ENCODE measurements at regions not wholly inside any gene's neighbourhood (a gene's known extent, or its start where the extent isn't known, plus 50 kb on each side); places are given as distances from the start of the nearest gene placed in this dataset.

DNA sequence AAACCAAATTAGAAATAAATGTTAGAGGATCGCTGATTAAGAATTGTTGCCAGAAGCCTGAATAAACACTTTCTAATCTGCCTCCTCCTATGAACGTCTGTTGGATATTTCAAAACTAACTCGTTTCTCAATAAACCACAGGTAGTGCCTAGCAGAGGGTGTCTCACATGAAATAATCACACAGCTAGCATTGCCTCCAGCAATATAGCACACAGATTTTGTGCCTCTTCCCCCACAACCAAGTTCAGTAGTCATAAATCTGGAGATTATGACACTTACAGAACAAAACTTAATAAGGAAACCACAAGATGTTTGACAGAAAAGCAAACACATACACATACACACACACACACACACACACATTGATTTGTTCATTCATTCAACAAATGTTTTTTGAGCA is 173.2 kb upstream of the CDH10 start:
- DNase-seq: no peak
- ATAC-seq: no peak
- Histone ChIP-seq H3K4me1 (no peaks in the 10 kb centered on the region), H3K27ac (no peak overlapping the region), H3K27me3 (no peaks in the 10 kb centered on the region), H3K36me3 (no peaks in the 10 kb centered on the region), H3K4me3 (no peak overlapping the region), H3K9me3 (peaks cover 0 to 10% of the 10 kb centered on the region in 2 donors)
- intact Hi-C loops (cut with DNase I): no loop called here
- TF ChIP-seq, protein P1, sequence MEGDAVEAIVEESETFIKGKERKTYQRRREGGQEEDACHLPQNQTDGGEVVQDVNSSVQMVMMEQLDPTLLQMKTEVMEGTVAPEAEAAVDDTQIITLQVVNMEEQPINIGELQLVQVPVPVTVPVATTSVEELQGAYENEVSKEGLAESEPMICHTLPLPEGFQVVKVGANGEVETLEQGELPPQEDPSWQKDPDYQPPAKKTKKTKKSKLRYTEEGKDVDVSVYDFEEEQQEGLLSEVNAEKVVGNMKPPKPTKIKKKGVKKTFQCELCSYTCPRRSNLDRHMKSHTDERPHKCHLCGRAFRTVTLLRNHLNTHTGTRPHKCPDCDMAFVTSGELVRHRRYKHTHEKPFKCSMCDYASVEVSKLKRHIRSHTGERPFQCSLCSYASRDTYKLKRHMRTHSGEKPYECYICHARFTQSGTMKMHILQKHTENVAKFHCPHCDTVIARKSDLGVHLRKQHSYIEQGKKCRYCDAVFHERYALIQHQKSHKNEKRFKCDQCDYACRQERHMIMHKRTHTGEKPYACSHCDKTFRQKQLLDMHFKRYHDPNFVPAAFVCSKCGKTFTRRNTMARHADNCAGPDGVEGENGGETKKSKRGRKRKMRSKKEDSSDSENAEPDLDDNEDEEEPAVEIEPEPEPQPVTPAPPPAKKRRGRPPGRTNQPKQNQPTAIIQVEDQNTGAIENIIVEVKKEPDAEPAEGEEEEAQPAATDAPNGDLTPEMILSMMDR (IDR thresholded peaks at IDR 0.05): no peak

DNA sequence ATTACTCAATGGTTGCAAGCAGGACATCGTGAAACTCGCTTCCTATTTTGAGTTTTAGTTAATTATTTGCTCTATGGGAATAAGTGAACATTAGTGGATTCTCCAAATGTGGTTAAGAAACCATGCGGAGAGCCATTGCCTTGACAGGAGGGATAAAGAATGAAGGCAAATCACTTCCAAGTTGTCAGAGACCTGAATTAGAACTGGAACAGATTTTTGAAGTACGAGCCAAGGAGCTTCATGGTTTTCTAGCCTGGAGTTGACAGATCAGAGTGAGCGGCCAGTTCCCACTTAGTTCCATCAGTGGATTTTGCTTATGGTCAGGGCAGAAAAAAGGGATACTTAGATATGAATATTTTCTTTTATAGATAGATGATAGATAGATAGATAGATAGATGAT is 171.4 kb upstream of the CDH10 start:
- ATAC-seq (no peak), DNase-seq (no peak)
- Histone ChIP-seq H3K36me3 (no peaks in the 10 kb centered on the region), H3K27ac (no peak overlapping the region), H3K4me3 (no peak overlapping the region), H3K4me1 (no peaks in the 10 kb centered on the region), H3K27me3 (no peaks in the 10 kb centered on the region), H3K9me3 (peaks cover 0 to 10% of the 10 kb centered on the region in 2 donors)
- intact Hi-C loops (cut with DNase I): no loop called here
- TF ChIP-seq, protein P1 (IDR thresholded peaks at IDR 0.05): no peak

DNA sequence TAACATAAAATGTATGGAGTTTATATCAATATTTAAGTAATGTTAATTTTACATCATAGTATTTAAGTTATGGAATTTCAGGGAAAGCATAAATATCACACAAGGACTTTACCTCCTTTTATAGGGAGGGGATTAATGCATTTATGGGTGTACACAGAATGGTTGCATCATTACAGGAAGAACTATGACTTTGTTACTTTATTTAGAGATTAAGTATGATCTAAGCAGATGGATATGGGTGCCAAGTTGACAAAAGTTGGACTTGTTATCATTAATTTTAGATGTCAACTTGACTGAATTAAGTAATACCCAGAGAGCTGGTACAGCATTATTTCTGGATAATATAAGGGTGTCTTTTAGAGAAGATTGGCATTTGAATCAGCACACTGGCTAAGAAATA is 160.5 kb upstream of the CDH10 start:
- no peak overlapping the region for H3K4me3 ChIP-seq
- H3K27me3 ChIP-seq: no peaks in the 10 kb centered on the region
- intact Hi-C loops (cut with DNase I): no loop called here
- H3K36me3 ChIP-seq: no peaks in the 10 kb centered on the region
- DNase-seq (no peak), ATAC-seq (no peak)
- H3K4me1 ChIP-seq: no peaks in the 10 kb centered on the region
- TF ChIP-seq, protein P1 (IDR thresholded peaks at IDR 0.05): no peak
- no peak overlapping the region for H3K27ac ChIP-seq
- peaks cover 0 to 2% of the 10 kb centered on the region in 2 donors for H3K9me3 ChIP-seq

DNA sequence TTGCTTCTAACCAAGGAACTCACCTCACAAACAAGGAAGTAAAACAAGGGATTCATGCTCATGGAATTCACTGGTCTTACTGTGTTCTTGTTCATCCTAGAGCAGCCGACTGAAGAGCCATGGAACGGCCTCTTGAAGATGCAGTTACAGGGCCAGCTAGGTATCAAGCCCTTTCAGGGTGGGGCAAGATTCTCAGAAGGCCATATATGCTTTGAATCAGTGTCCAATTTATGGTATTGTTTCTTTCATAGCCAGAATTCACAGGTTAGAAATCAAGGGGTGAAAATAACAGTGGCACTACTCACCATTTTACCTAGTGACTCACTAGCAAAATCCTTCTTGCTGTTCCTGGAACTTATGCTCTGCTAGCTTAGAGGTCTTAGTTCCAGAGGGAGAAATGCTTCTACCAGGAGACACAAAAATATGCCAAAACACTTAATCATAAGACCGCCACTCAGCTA is 159.5 kb upstream of the CDH10 start:
- TF ChIP-seq, protein P1 (IDR thresholded peaks at IDR 0.05): no peak
- Histone ChIP-seq H3K27me3 (no peaks in the 10 kb centered on the region), H3K4me1 (no peaks in the 10 kb centered on the region), H3K4me3 (no peak overlapping the region), H3K9me3 (peaks cover 0 to 2% of the 10 kb centered on the region in 2 donors), H3K36me3 (no peaks in the 10 kb centered on the region), H3K27ac (no peak overlapping the region)
- no peak for ATAC-seq
- no peak for DNase-seq
- intact Hi-C loops (cut with DNase I): no loop called here

DNA sequence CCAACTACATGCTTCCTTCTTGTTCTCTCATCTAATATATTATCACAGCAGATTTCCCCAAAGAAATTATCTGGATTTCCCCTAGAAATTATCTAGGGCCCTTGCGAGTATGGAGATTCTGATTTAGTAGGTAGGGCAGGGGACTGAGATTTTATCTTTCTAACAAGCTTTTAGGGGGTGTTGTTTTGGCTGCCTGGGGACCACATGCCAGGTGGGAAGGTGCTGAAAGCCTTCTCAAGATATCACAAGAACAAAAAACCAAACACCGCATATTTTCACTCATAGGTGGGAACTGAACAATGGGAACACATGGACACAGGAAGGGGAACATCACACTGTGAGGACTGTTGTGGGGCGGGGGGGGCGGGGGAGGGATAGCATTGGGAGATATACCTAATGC is 146.5 kb upstream of the CDH10 start:
- TF ChIP-seq, protein P1 (IDR thresholded peaks at IDR 0.05): no peak
- ATAC-seq: no peak
- Histone ChIP-seq H3K36me3 (no peaks in the 10 kb centered on the region), H3K4me3 (no peak overlapping the region), H3K27ac (no peak overlapping the region), H3K4me1 (no peaks in the 10 kb centered on the region), H3K9me3 (no peaks in the 10 kb centered on the region), H3K27me3 (no peaks in the 10 kb centered on the region)
- no peak for DNase-seq
- intact Hi-C loops (cut with DNase I): no loop called here

Measured in left lung (tissue), 4 donors.